Fibroblast of skin of right quadriceps (primary cell): ENCODE measurements at regions not wholly inside any gene's neighbourhood (a gene's known extent, or its start where the extent isn't known, plus 50 kb on each side); places are given as distances from the start of the nearest gene placed in this dataset.

Experiments
- DNase-seq: peaks from one replicate; pipeline ENCODE4 v3.0.0-alpha.2; 2013

DNA sequence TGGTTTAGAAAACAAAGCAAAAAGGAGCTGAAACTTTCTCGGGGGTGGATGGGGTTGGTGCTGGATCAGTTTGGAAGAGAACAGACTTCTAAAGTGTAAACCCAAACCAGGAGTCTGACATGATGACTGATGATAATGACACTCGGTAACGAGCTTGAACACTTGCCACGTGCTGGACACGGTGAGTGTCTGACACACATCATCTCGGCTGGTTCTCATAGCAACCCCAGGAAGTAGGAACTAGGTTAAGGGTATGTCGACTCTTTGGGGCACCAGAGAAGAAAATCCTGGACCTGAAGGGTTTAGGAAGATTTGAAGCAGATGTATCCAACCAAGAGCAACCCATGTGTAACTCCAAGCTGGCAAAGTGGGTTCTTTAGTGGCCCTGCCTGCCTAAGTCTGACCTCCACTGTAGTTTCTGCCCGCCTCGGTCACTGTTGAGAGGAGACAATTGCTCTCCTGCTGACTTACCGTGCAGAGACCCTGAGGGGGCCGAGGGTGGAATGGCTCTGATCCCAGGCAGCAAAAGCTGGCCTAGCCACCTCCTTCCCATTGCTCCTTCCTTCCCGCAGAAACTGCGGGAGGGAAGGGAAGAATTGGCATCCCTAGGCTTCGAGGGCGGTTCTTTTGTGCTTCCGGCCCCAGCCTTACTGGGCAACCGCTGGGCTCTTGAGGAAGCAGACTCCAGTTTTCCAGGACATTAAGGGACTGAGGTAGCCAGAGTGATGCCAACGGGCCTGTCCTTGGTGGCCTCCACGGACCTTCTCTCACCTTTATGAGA is 156.0 kb downstream of the TOMM20 start:
- no peak for DNase-seq

DNA sequence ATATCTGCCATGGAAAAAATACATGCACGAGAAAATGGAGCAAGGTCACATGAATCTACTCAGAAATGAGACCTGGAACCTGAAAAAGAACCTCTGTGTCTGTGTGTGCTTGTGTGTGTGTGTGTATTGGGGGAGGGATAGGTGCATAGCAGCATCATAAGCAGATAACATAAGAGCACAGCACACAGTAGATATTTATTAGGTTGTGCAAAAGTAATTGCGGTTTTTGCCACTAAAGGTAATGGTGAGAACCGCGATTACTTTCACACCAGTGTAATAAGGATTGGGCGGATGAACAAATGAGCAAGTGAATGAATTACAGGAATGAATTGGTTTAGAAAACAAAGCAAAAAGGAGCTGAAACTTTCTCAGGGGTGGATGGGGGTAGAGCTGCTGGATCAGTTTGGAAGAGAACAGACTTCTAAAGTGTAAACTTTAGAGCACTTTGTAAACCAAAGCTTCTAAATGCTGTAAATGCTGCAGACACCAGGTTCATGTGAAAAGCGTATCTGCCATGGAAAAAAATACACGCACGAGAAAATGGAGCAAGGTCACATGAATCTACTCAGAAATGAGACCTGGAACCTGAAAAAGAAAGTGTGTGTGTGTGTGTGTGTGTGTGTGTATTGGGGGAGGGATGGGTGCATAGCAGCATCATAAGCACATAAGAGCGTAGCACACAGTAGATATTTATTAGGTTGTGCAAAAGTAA is 156.9 kb downstream of the TOMM20 start:
- no peak for DNase-seq

DNA sequence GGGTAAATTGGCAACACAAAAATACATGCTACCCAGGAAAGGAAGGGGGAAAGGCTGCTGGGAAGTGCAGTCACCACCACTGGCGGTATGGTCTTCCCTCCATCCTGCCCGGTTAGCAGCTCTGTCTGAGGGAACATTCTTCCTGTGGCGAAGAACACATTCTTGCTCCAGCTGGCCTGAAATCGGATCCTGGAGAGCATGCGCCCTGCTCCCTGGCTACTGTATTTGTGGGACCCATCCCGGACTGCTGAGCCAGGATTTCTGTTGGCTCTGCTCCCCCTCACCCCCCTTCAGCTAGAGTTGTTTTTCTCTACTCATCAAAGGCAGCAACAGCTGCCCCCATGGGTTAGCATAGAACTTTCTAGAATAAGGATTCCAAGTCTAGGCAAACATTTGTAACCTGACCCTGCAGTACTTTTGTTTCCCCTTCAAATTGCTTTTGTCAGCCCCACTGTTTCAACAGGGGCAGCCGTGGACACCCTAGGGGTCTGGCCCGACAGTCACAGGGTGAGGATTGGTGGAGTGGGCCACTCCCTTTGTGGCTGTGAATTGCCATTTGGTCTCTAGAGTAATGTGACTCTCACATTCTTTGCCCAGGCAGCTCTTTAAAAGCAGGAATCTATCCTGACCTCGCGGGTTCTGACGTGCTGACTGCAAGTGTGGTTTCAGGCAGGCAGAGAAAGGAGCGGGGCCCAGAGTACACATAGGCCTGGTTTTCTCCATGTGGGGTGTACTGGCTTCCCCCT is 157.7 kb downstream of the TOMM20 start:
- DNase-seq, result peak; percentile 99

DNA sequence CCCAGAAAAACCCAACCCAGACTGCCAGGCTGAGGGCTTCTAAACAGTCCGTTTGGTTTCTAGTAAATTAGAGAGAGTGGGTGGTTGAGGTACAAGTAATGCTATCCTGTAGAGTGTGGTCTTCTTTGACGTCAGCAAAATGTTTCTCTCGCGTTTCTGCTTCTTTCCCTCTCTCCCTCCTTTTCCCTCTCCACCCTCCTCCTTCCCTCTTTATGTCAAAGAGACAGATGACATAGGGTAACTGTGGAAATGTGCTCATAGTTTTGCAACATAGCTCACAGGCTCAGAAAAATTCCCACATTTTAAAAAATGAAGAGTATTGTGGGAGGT is 158.3 kb downstream of the TOMM20 start:
- DNase-seq, result peak; percentile 97

DNA sequence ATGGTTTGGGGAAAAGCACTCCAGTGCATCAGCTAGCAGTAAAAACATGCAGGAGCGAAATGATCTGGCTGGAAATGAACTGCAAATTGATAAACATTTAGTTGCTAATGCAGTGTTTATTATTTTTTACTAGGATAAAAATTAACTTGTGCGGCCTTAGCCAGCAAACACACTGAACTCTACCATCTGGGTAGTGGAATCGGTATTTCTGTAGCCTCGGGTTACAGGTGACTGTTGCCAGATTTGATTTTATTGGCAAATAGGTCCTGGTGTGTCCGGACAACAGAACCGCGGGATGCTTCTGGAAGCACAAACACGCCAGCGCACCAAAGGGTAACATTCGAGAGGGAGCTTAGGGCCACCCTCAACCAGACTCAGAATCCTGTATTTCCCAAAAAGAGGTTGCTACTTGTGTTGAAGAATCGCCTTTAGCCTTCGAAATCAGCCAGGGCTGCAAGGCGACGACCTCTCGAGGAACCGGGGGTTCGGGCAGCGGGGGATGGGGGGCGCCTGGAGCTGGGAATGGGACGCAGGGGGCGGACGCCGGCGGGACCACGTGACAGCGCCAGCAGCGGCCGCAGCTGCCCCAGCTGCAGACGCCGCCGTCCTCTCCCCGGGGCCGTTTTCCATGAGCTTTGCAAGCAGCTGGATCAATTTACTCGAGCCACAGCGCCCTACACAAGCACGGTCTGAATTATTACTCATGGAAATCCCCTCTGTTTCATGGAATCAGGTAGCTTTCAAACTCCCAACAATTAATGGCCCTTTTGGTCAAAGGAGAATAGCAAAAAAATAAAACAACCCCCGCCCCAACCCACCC is 158.8 kb downstream of the TOMM20 start:
- DNase-seq, result no peak

DNA sequence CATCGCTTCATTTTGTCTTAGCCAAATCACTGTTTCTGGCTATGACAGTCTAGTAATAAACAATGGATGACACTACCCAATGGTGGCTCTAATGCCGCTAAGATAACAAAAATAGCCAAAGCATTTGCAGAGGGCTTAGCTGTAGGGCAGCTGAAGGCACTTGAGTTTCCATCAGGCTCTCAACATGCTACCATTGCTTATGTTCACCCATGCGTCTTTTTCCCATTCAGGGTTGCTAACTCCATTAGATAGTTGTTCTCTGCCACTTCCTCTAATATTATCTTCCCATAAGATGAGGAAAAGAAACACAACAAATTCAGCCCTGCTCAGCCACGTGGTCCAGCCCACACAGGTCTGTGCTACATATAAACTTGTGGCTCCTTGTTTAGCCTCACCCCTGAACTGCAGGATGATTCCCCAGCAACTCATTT is 159.6 kb downstream of the TOMM20 start:
- no peak for DNase-seq

DNA sequence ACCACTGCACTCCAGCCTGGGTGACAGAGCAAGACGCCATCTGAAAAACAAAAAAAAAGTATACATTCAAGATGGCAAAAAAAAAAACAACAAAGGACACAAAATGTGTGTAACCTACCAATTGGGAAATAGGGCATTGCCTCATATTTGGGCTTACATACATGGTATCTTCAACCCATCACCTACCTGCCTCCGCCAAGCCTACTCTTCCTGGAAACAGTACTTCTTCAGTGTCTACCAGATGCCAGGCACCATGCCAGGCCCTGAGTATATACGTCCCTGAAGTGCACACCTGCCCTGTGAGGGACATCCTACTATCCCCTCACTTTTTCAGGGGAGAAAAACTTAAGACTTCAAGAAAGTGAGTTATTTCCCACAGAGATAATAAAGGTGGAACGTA is 160.2 kb downstream of the TOMM20 start:
- no peak for DNase-seq

DNA sequence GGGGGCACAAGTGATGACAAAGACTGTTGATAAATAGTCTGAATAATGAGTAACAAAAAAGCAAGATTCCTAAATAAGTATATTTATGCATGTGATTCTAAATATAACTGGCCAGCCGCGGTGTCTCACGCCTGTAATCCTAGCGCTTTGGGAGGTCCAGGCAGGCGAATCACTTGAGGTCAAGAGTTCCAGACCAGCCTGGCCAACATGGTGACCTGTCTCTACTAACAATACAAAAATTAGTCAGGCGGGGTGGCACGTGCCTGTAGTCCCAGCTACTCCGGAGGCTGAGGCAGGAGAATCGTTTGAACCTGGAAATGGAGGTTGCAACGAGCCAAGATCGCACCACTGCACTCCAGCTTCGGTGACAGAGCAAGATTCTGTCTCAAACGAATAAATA is 161.5 kb downstream of the TOMM20 start:
- DNase-seq, result no peak

DNA sequence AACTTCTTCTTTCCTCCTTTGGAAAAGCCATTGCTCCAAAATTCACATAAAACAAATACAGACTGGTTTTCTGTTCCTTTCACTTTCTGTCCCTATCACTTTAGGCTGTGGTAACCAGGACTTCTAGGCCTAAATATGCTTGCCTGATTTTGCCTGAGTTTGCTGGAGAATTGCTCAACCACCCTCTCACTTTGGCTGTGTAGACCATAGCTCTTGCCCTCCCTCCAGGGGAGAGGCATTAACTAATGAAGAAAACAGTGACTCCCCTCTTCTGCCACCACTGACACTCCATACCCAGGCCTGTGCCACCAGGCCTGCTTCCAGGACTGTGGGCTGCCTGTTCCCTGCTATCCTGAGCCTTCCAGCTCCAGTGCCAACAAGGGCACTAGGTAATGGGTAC is 163.5 kb downstream of the TOMM20 start:
- no peak for DNase-seq

DNA sequence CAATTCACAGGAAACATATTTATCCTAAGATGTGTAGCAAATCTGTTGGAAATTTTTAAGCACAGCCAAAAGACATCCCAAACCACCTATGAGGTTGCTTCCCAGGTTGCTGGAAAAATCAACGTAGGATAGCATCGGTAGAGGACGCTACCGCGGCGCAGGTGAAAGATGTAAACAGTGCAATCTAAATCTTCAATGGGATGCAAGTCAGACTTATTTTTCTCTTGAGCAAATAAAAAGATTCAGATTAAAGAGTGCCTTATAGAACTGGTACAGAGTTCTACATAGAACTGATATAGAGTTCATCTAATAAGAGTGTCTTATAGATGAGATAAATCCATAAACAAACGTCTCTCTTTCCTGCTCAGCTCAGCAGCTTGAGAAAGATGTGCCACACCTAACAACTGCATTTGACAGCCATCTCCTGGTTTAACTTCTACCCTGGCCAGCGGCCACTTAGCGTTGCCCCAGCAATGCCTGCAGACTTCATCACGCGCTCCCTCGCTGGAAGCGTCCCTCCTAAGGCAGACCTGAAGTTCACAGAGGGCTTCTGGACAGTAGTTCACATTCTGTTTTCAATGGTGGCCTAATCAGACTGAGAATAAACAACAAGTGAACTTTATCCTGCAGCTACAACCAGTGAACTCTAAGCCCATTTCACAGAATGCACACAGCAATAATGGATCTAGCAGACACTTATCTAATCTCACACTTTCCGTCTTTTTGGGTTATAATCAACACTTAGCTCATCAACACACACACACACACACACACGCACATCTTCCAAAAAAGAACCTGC is 164.5 kb downstream of the TOMM20 start:
- no peak for DNase-seq

DNA sequence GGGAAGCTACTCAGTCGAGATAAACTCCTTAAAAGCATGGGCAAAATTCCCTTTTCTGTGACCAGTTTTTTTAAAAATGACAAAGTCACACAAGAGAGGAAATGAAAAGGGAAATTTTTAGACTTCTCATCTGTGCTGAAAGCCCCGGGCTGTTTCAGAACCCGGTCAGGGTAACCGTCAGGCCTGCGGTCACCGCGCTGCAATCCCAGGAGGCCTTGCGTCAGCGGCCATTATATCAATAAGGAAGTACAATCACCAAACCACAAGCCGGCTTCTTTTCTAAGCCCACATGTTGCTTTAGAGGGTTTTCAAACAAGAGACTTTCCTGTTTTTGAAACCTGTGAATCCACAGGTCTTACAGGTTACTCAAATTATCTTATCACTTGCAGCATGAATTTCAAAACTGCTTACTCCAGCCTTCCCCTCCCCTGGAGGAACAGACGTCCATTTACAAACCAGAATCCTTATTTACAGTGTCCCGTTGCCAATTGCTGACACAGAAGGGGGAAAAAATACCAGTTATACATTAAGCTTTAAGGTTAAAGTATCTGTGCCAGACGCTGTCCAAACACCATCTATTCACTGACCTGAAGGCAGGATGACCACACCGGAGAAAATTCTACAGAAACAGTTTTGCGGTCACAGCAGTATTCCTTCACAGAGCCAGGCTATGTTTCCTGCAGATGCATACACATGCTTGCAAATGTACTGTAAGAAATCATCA is 165.3 kb downstream of the TOMM20 start:
- DNase-seq, result peak; percentile 88

DNA sequence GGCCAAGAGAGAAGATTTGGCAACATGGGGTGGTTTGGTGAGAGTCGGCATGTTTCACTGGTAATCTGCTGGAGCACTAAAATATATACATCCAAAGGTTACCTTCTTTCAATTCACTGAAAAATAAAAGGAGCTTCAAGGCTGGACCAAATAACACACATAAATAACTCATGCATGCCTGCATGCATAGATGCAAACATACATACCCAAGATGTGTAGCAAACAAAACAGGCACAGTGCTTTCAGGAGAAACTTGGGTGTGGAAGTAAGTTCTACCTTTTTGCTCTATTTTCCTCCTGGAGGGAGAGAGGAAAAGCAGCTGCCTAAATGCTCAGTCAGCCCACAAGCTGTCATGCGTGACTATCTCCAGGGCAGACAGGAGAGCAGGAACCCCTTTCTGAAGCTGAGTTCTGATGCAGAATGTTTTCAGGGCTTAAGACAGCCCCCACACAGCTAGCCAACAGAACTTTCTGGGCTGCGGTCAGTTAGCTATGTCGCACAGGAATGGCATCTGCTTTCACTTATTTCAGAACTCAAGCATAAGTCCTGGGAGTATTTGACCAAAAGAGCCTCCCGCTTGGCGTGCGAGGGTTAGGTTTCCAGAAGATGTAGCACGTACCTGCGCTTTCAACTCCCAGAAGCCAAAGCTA is 166.2 kb downstream of the TOMM20 start:
- DNase-seq, result peak; percentile 99

DNA sequence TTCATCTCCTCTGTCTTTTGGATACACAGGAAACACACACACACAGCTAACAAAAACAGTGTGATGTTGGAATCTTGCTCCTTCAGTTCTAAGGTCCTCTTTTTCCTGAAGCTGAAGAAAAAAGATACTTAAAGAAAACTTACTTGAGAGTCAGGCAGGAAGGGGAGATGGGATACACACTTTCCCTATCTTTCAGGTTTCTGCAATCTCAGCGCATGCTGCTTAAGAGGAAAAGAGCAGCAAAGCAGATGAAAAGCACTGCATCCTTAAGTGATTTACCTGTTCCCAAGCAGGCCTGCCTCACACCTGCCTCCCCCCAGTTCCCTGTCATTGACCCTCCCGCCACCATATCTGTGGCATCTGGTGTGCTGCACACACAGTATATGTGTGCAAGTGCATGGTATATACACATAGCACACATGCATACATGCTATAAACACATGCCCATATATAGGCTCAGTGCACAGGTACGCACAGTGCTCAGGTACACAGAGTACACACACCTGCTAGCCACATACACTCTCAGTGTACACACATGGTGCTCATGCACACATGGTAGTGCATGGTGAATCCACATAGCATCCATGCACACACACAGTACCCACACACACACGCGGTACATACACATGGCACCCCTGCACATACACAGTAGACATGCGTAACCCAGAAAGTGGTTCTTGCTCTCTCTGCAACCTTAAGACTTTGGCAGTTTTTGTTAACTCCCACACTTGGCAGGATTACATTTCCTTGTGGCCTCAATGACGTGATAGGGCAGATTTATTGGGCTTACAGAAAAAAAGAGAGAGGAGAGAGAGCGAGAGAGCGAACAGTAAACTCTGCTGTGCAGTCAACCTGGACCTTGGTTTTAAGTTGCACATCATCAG is 166.9 kb downstream of the TOMM20 start:
- DNase-seq, result peak; percentile 90

DNA sequence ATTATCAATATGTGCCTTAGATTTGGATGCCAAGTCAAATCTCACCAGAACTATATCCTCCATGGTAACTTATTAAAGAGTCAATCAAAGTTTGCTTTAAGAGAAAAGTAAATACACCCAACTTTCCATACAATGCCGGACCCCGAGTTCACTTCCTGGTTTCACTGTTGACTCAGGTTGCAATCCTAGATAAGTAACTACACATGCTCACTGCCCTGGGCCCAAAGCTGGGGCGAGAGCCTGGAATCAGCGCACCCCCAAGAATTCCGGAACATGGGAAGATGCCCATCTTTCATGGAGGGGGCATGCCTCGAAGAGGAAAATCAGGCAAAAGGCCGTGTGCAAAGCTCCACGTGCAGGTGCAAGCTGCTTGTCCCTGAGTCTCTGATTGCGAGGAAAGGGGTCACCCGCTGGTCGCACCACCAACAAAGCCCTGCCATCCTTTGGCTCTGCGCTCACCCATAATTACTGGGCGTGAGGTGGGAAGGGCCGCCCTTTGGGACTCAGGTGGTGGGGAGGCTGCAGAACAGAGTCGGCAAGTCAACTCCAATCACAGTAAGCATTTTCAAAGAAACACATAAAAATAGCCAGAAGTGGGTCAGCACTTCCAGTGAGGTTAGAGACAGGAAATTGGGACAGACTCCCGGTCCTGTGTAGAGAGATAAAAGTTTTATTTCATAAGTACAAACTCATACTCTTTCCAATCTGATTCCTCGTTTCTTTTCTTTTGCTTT is 167.7 kb downstream of the TOMM20 start:
- no peak for DNase-seq

DNA sequence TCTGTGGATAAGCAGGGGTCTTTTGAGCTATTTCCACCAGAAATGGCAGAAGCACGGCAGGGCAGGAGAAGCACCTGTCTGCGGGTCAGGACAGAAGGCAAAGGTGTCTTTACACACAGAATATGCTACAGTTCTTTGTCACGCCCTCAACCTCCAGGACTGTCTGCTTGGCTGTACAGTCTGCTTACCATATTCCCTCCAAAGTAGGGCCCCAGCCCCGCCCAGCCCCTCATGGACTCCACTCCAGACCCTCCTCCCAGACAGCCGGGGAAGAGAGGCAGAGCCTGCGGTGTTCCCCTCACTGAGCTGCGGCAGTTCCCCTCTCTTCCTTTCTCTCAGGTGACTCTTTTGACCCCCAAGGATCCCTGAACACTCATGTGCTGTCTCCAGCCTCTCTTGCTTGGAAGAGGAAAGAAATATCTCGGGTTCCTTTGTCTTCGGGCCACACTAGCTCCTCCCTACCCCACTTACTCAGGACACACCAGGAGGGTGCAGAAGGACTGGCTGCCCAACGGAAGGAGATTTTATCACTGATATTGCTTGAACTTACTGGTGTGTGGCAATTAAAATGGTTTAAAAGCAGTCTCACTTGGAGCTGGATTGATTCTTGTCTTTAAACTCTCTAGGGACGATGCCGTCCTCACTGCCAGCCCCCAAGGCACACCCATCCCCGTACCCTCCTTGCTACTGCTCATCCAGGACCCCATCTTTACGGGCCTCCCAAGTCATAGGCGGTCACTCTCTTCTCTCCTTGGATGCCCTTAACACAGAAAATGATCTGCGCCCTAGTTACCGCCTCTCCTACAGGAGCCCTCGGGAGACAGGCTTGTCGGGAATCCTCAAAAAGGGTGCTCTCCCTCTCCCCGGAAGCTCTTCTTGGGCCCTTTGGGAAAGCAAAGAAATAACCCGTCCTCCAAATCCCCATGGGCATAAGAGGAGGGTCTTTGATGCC is 169.7 kb downstream of the TOMM20 start:
- no peak for DNase-seq

DNA sequence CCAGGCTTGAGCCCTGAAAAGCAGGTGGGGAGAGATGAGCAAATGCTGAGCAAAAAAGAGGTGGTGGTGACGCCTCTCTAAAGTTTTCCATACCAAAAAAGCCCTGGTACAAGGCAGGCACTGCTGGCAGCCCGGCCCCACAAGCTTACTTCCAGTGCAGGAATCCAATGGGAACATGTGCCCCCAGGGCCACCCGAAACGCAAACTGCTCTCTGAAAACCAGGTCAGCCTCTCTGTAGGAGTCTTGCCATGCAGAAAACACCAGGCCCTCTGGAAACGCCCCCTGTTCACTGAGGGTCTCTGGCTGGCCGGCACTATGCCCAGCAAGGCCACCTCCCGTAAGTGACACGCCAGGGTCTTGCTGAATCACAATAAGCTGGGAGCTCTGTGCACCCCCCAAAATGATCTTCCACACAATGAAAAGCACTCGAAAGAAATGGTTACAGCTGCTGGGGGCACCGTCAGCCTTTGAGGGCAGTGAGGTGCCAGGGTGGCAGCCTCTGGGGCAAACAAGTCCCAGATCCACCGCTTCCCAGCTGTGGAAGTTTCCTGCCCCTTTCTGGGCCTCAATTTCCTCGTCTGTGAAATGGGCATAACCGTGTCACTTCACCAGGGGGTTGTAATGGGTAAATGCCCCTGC is 170.5 kb downstream of the TOMM20 start:
- no peak for DNase-seq

DNA sequence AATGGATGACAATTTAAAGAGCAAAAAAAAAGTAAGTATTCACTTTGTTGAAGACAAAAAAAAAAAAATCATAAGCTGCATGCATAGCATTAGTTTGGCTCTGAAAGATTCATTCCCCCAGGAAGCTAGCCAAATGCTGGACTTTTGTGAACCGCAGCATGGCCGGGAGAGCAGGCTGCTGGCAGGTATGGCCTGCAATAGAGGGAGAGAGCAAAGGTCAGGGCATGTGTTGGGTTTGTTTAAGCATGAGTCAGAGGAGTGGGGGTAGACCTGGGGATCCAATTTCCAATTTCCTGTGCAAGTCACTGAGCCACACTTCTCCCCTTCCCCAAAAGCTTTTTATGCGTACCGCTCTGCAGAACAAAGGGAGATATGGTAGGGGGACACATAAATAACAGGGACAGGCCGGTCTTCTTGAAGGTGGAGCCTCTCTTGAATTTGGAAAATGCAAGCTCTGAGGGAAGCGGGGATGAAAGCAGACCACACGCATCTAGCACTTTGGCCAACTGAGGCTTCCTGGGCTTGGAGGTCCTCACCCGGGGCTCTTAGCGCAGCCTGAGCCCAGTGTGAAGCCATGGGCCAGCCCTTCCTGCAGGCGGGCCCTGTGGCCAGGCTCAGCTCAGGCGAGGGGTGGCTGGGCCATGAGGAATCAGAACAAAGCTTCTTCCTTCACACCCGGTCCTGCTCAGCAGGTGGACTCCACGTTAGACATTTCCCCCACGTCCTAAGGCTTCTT is 171.1 kb downstream of the TOMM20 start:
- DNase-seq, result peak; percentile 78
